Right ventricle myocardium superior (tissue), 1 donor: ENCODE measurements at regions not wholly inside any gene's neighbourhood (a gene's known extent, or its start where the extent isn't known, plus 50 kb on each side); places are given as distances from the start of the nearest gene placed in this dataset.
"Not testable (repeated sequence)": the region's sequence is repeated elsewhere in the genome, so short reads cannot be mapped to it uniquely, and the experiment has no call there.

Source experiments
- ATAC-seq: fragments of 200-7000 bp; cut with Tn5 transposase; one replicate; pipeline ENCODE4 v1.9.1; 2020; ENCODE audit warnings: mild to moderate bottlenecking; ENCODE audit not compliant: poor library complexity
- DNase-seq: peaks from one replicate; pipeline ENCODE4 v3.0.0-alpha.2; 2020
- intact Hi-C: fragments of 100-400 bp; cut with DNase I; formaldehyde crosslinking; loops from one replicate; pipeline ENCODE4 v1.11.2; 2022
- donor health status: DM: no; HTN: yes; CAD: no; lungs with severe emphysema.

DNA sequence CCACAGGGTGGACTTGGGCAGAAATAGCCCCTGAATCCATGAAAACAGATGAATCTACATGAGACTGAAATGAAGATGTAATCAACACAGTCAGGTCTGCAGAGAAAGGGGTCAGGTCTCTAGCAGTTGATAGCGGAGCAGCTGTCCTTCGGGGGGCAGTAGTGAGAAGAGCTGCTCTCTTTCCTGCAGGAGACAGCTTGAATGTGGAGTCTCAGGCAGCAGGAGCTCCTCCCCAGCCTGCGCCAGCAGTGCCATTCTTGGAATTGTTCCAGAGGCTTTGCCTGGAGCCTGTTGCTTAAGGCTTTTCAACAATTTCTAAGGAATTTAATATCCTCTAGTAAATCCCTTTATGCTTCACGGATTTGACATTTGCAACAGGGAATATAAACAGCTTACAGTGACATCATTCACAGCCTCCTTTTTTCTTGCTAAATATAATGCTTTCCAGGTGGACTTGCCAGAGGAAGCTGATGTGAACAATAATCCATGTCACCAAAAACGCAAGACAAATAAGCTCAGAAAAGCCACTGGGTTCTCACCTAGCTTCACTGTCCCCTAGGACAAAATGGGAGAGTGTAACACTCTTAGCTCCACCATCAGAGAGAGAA, 1535.1 kb downstream of the RPIA start:
- DNase-seq, ATAC-seq, intact Hi-C loops: not testable (repeated sequence)

DNA sequence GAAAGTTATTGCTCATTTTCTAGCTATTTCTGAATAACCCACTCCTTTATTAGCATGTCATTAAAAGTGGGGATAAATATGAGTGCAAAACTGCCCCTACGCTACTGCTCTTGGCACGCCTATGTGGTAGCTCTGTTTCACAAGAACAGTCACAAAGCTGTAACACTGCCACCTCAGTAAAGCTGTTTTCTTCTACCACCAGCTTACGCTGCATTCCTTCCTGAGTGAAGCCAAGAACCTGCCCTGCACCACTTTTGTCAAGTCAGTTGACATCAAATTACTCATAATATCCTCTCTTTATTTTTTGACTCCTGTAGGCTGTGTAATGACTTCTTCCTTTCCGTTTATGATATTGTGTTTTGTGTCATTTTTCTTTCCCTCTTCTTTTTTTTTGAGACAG, 1539.7 kb downstream of the RPIA start:
- ATAC-seq, intact Hi-C loops, DNase-seq: not testable (repeated sequence)

DNA sequence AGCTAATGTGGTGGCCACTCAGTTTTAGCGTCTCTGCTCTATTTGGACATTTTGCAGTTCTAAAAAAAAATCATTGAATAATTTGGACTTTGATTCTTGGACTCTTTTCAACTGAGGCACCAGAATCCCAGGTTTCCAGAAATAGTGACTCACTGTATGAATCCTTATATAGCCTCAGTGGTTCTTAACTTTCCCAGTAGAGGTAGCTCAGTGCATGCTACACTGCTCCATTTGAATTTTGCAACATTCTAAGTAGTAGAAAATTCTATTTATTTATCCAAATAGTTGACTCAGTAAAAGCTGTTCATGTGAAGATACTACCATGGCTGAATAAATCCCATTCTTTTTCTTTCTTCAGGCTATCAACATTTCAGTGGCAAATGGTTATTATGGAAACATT, 1544.0 kb downstream of the RPIA start:
- intact Hi-C loops, ATAC-seq, DNase-seq: not testable (repeated sequence)

DNA sequence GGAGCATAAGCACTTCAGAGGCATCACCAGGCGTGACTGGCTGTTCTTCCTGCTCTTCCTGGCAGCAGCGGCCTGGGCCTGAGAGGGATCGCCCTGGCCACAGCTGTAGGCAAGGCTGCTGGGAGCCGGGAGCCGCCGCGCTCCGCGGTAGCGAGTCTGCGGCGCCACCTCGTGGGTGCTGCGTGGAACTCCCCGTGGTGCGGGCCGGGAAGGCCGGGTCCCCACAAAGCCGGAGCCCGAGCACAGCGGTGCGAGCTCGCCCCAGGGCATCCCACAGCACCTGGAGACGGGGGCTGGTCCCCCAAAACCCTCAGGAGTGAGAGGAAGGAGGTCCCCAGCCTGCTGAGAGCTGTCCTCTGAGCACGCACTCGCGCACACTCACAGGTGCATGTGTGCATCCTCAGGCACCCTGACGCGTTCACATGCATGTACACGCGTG, 1546.5 kb downstream of the RPIA start:
- intact Hi-C loops, ATAC-seq: not testable (repeated sequence)
- peak; percentile 77 for DNase-seq

DNA sequence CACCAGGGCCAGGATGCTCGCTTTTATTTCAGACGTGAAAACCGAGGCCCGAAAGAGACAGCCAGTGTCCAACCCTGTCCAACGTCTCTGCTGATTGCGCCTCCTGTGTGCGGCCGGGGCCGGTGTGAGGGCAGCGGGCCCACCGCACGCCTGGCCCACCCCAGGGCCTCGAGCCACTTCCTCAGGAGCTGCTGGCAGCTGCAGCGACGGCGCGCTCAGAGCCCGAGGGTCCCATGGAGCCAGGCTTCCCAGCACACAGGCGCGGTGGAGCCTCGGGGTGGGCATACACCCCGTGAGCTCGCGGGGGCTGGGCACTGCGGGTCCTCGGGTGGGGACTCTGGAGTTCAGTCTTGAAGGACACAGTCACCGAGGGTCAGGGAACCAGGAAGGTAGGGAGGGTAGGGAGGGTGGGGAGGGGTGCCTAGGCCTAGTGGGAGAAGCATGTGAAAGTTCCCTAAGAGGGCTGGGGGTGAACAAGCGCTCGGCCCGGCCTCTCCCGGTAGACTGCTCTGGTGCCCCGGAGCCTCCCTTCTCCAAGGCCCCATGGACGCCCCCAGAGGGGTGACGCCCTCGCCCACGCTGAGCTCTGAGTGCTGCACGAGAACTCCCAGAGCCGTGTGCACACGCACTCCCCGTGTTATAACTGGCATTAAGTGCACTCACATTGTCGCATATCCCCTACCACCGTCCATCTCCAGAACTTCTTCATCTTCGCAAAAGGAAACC, 1547.2 kb downstream of the RPIA start:
- not testable (repeated sequence) for DNase-seq

DNA sequence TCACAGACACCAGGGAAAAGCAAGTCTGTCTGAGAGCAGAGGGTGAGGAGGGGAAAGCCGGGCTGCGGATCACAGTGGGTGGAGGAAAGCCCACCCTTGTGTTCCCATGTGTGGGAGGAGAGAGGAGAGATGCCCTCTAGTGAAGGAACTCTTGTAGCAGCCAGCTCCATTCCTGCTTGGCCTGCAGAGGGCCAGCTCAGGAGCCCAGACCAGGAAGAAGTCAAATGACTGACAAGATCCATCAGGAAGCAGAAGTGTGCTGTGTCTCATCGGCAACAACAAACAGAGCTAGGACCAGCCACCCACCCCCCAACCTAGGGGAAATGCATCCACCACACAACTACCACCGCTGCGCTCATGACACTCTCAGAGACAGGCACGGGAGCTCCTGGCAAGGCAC, 1548.3 kb downstream of the RPIA start:
- intact Hi-C loops, ATAC-seq: not testable (repeated sequence)

More for the DNA sequence above, 1547.2 kb downstream of the RPIA start:
- intact Hi-C loops, ATAC-seq: not testable (repeated sequence)

DNA sequence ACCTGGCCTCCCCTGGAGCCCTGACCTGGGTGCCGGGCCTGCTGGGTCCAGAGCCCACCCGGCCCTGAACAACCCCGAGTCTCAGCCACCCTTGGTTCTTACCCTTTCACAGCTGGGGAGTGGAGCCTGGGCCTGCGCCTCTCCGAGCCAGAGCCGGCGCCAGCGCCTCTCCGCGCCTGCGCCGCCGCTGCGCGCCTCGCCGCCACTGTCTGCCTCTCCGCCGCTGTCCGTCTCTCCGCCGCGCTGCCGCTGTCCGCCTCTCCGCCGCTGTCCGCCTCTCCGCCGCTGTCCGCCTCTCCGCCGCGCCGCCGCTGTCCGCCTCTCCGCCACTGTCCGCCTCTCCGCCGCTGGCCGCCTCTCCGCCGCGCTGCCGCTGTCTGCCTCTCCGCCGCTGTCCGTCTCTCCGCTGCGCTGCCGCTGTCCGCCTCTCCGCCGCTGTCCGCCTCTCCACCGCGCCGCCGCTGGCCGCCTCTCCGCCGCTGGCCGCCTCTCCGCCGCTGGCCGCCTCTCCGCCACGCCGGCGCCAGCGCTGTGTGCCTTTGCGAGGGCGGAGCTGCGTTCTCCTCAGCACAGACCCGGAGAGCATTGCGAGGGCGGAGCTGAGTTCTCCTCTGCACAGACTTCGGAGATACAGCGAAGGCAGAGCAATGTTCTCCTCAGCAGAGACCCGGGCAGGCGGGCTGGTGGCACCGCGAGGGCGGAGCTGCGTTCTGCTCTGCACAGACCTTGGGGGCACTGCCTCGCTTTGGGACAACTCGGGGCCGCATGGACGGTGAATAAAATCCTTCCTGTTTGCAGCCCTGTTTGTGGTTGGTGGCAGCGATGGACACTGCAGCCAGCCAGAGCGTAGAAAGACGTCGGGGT, 1553.7 kb downstream of the RPIA start:
- ATAC-seq, intact Hi-C loops, DNase-seq: not testable (repeated sequence)

More for the DNA sequence above, 1548.3 kb downstream of the RPIA start:
- DNase-seq = not testable (repeated sequence)

DNA sequence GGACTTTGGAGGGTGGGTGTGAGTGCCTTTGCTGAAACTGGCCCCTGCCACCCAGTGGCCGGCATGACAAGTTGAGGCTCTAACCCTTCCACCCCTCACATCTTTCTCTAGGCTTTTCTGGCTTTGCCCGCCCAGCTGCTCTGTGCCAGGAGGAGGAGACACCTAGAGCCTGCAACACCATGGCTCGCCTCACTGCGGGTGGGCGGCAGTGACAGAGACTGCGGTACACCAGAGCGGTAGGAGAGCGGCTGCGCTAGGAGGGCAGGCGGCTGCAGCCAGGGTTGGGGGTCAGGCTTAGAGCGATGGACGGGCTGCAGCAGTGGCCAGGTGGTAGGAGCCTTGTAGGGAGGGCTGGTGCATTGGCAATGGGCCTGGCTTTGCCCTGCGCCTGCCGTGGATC, 1556.9 kb downstream of the RPIA start:
- DNase-seq, ATAC-seq, intact Hi-C loops: not testable (repeated sequence)

DNA sequence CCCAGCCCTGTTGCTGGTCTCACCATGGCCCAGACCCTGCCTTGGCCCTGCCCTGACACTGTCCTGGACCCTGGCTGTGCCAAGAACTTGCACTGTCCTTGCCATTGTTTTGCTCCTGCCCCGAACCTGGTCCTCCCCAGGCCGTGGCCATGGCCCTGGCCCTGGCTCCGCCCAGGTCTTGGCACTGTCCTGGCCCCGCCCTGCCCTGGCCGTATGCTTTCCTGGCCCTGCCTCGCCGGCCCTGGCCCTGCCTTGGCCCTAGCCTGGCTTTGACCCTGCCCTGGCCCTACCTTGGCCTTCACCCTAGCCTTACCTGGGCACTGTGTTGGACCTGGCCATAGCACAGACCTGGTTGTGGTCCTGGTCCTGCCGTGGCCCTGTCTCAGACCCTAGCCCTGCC, 1558.9 kb downstream of the RPIA start:
- intact Hi-C loops, DNase-seq, ATAC-seq: not testable (repeated sequence)

DNA sequence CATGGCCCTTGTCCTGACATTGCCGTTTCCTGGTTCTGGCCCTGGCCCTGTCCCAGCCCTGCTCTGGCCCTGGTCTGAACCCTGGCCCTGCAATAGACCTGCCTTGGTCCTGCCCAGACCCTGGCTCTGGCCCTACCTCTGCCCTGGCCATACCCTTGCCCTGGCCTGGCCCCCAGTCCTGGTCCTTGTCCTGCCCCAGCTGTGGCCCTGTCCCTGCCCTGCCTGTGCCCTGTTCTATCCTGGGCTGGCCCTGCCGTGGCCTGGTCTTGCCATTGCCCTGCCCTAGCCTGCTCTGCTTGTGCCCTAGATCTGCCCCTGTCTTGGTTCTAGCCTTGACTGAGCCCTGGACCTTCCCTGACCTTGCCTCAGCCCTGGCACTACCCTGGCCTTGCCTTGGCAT, 1560.1 kb downstream of the RPIA start:
- ATAC-seq, DNase-seq, intact Hi-C loops: not testable (repeated sequence)

DNA sequence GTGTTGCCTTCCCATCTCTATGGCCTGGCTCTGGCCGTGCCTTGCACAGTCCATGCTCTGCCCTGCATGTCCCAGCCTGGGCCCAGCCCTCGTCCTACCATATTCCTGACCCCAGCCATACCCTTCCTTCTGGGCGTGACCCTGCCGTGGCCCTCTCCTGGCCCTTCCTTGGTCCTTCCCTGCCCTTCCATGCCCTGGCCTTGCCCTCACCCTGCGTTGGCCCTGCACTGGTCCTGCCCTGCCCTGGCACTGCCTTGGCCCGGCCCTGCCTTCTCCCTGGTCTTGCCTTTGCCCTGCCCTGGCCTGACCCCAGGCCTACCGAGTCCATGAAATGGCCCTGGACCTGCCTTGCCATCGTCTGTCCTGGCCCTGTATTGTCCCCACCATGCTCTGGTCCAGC, 1561.8 kb downstream of the RPIA start:
- intact Hi-C loops, ATAC-seq, DNase-seq: not testable (repeated sequence)

DNA sequence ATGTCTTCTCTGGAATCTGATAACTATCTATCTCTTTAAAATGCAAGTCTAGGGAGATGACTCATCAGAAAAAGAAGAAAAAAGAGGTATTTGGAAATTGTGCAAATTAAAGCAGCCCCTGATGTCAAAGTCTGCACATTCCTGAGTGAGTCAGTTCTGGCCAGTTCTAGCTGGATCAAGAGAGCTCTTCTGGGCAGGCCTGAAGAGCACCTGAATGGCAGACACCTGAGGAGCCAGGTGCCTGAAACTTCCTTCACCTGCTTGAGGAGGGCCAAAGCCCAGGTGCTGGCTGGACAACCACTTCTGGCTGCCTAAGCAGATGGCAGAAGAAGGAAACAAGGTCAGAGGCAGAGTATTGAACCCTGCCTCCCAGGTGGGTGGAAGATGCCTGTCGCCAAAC, 1575.4 kb downstream of the RPIA start:
- intact Hi-C loops, ATAC-seq: not testable (repeated sequence)

DNA sequence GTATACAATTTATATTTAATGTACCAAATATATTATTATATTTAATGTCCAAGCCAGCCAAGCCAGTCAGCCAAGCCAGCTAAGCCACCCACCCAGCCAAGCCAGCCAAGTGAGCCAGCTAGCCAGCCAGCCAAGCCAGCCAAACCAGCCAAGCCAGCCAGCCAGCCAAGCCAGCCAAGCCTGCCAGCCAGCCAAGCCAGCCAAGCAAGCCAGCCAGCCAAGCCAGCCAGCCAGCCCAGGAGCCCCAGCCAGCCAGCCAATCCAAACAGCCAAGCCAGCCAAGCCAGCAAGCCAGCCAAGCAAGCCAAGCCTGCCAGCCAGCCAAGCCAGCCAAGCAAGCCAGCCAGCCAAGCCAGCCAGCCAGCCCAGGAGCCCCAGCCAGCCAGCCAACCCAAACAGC, 1596.3 kb downstream of the RPIA start:
- DNase-seq, intact Hi-C loops, ATAC-seq: not testable (repeated sequence)

More for the DNA sequence above, 1575.4 kb downstream of the RPIA start:
- peak; percentile 13 for DNase-seq

DNA sequence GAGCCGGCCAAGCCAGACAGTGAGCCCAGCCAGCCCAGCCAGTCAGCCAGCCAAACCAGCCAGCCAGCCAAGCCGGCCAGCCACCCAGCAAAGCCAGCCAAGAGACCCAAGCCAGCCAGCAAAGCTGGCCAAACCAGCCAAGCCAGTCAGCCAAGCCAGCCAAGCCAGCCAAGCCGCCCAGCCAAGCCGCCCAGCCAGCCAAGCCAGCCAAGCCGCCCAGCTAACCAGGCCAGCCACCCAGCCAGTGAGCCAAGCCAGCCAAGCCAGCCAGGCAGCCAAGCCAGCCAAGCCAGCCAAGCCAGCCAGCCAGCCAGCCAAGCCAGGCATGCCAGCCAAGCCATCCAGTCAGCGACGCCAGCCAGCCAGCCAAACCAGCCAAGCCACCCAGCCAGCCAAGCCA, 1596.9 kb downstream of the RPIA start:
- intact Hi-C loops, ATAC-seq: not testable (repeated sequence)
- DNase-seq = peak; percentile 46

DNA sequence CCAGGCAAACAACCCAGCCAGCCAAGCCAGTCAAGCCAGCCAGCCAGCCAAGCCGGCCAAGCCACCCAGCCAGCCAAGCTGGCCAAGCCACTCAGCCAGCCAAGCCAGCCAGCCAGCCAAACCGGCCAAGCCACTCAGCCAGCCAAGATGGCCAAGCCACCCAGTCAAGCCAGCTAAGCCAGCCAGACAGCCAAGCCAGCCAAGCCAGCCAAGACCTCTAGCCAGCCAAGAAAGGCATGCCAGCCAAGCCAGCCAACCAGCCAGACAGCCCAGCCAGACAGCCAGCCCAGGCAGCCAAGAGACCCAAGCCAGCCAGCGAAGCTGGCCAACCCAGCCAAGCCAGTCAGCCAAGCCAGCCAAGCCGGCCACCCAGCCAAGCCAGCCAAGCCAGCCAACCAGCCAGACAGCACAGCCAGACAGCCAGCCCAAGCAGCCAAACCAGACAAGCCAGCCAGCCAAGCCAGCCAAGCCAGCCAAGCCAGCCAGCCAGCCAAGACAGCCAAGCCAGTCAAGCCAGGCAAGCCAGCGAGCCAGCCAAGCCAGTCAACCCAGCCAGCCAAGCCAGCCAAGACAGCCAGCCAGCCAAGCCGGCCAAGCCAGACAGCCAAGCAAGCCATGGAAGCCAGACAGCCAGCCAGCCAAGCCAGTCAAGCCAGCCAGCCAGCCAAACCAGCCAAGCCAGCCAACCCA, 1598.0 kb downstream of the RPIA start:
- DNase-seq, intact Hi-C loops, ATAC-seq: not testable (repeated sequence)

DNA sequence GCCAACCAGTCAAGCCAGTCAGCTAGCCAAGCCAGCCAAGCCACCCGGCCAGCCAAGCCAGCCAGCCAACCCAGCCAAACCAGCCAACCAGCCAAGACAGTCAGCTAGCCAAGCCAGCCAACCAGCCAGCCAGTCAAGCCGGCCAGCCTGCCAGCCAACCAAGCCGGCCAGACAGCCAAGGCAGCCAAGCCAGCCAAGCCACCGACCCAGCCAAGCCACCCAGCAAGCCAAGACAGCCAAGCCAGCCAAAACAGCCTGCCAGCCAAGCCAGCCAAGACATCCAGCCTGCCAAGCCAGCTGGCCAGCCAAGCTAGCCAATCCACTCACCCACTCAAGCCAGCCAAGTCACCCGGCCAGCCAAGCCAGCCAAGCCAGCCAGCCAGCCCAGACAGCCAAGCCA, 1599.2 kb downstream of the RPIA start:
- DNase-seq, intact Hi-C loops, ATAC-seq: not testable (repeated sequence)

DNA sequence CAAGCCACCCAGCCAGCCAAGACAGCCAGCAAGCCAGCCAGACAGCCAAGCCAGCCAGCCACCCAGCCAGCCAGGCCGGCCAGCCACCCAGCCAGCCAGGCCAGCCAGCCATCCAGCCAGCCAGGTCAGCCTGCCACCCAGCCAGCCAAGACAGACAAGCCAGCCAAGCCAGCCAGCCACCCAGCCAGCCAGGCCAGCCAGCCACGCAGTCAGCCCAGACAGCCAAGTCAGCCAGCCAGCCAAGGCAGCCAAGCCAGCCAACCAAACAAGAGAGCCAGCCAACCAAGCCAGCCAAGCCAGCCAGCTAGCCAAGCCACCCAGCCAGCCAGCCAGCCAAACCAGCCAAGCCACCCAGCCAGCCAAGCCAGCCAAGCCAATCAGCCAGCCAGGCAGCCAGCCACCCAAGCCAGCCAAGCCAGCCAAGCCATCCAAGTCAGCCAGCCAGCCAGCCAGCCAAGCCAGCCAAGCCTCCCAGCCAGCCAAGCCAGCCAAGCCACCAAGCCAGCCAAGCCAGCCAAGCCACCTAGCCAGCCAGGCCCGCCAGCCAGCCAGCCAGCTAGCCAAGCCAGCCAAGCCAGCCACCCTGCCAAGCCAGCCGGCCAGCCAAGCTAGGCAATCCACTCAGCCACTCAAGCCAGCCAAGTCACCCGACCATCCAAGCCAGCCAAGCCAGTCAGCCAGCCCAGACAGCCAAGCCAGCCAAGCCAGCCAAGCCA, 1599.9 kb downstream of the RPIA start:
- peak; percentile 62 for DNase-seq
- ATAC-seq, intact Hi-C loops: not testable (repeated sequence)

DNA sequence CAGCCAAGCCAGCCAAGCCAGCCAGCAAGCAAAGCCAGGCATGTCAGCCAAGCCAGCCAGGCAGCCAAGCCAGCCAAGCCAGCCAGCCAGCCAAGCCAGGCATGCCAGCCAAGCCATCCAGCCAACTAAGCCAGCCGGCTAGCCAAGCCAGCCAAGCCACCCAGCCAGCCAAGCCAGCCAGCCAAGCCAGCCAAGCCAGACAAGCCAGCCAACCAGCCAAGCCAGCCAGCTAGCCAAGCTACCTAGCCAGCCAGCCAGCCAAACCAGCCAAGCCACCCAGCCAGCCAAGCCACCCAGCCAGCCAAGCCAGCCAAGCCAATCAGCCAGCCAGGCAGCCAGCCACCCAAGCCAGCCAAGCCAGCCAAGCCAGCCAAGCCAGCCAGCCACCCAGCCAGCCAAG, 1600.5 kb downstream of the RPIA start:
- ATAC-seq, intact Hi-C loops, DNase-seq: not testable (repeated sequence)
